ENCODE measurements at regions not wholly inside any gene's neighbourhood (a gene's known extent, or its start where the extent isn't known, plus 50 kb on each side); places are given as distances from the start of the nearest gene placed in this dataset.

GRCh38 chr9:95570646-95571045 is 53.9 kb upstream of the PTCH1 start:
- ATAC-seq: no peak
- Histone ChIP-seq H3K79me2 (ENCODE audit: insufficient read depth, low read length) (no peaks in the 10 kb centered on the region), H3K9ac (ENCODE audit: low read length) (no peak overlapping the region), H2AFZ (ENCODE audit: low read depth, low read length, poor library complexity, severe bottlenecking) (no peak overlapping the region), H3K9me2 (ENCODE audit: insufficient read depth) (no peaks in the 10 kb centered on the region), H3K9me3 (ENCODE audit: control insufficient read depth in 1 of 2, insufficient read depth in 1 of 2, low read depth in 1 of 2, low read length in 2 of 2) (no peaks in the 10 kb centered on the region), H3K4me1 (ENCODE audit: control insufficient read depth in 1 of 2, insufficient read depth in 2 of 2, low read length in 2 of 2) (peaks cover 0 to 2% of the 10 kb centered on the region in 2 experiments; a peak in 1 of 4 replicates), H3K27ac (ENCODE audit: low read depth, low read length) (no peak overlapping the region), H3K4me3 (replicated peaks in 1 of 2; ENCODE audit: low read depth in 1 of 2, low read length in 2 of 2) (no peak overlapping the region), H4K20me1 (ENCODE audit: insufficient read depth) (no peaks in the 10 kb centered on the region), H3K36me3 (ENCODE audit: control insufficient read depth in 1 of 2, insufficient read depth in 2 of 2, low read length in 2 of 2) (no peaks in the 10 kb centered on the region), H3K4me2 (ENCODE audit: low read length) (no peak overlapping the region), H3K27me3 (ENCODE audit: insufficient read depth, low read length) (no peaks in the 10 kb centered on the region)
- no TSS peak for BruUV-seq (replicated peaks)
- ChIA-PET RAD21 (ENCODE audit: low non-redundant PET in 1 of 2, low total read pairs in 2 of 2, uncharacterized antibody in 2 of 2, unreplicated experiment in 2 of 2) (interaction anchor here in 1 of 2 experiments (0.6 kb wide), 1 partner anchor 60 kb away, joined by 4 read pairs; no protein-coding TSS in a partner anchor), CTCF (interaction anchor here (0.7 kb wide), 1 partner anchor 12 kb away, joined by 3 read pairs; no protein-coding TSS in a partner anchor), POLR2A (no interaction called here)
- DNase-seq (ENCODE audit: low read depth, low spot score): no peak
- intact Hi-C loops (cut with micrococcal nuclease): no loop called here
- TF ChIP-seq POLR2AphosphoS5 (IDR thresholded peaks at IDR 0.05; ENCODE audit: low read depth, low read length) (no peak), JUND (IDR thresholded peaks at IDR 0.05) (no peak), TCF7L2 (IDR thresholded peaks at IDR 0.05; ENCODE audit: borderline replicate concordance, extremely low read depth, insufficient read depth, insufficient read length) (no peak), EZH2phosphoT487 (IDR thresholded peaks at IDR 0.05; ENCODE audit: borderline replicate concordance) (no peak), CEBPB (IDR thresholded peaks at IDR 0.05; ENCODE audit: low read depth) (no peak), ZFX (IDR thresholded peaks at IDR 0.05) (no peak), CBX3 (IDR thresholded peaks at IDR 0.05; ENCODE audit: low read depth) (no peak), ZNF274 (IDR thresholded peaks at IDR 0.05; ENCODE audit: low read depth, low read length) (no peak), CTCF (IDR thresholded peaks at IDR 0.05 in 2 of 3, conservative IDR thresholded peaks at IDR 0.05 in 1 of 3; ENCODE audit: borderline replicate concordance in 1 of 3, insufficient read depth in 1 of 3, low read depth in 2 of 3, low read length in 2 of 3) (no peak)

GRCh38 chr9:95570150-95570549 is 53.4 kb upstream of the PTCH1 start:
- H3K9ac ChIP-seq (ENCODE audit: low read length): no peak overlapping the region
- H3K79me2 ChIP-seq (ENCODE audit: insufficient read depth, low read length): no peaks in the 10 kb centered on the region
- no peaks in the 10 kb centered on the region for H3K9me2 ChIP-seq (ENCODE audit: insufficient read depth)
- no peaks in the 10 kb centered on the region for H3K27me3 ChIP-seq (ENCODE audit: insufficient read depth, low read length)
- ATAC-seq: no peak
- no peak overlapping the region for H3K4me2 ChIP-seq (ENCODE audit: low read length)
- DNase-seq (ENCODE audit: low read depth, low spot score): no peak
- BruUV-seq (replicated peaks): no TSS peak
- H2AFZ ChIP-seq (ENCODE audit: low read depth, low read length, poor library complexity, severe bottlenecking): no peak overlapping the region
- CTCF ChIA-PET: no interaction called here
- H3K27ac ChIP-seq (ENCODE audit: low read depth, low read length): no peak overlapping the region
- H3K4me1 ChIP-seq (ENCODE audit: control insufficient read depth in 1 of 2, insufficient read depth in 2 of 2, low read length in 2 of 2): peaks cover 0 to 2% of the 10 kb centered on the region in 2 experiments; a peak in 1 of 4 replicates
- H3K4me3 ChIP-seq (replicated peaks in 1 of 2; ENCODE audit: low read depth in 1 of 2, low read length in 2 of 2): no peak overlapping the region
- POLR2A ChIA-PET: no interaction called here
- intact Hi-C loops (cut with micrococcal nuclease): no loop called here
- RAD21 ChIA-PET (ENCODE audit: low non-redundant PET in 1 of 2, low total read pairs in 2 of 2, uncharacterized antibody in 2 of 2, unreplicated experiment in 2 of 2): no interaction called here
- no peaks in the 10 kb centered on the region for H3K9me3 ChIP-seq (ENCODE audit: control insufficient read depth in 1 of 2, insufficient read depth in 1 of 2, low read depth in 1 of 2, low read length in 2 of 2)
- no peaks in the 10 kb centered on the region for H3K36me3 ChIP-seq (ENCODE audit: control insufficient read depth in 1 of 2, insufficient read depth in 2 of 2, low read length in 2 of 2)
- no peaks in the 10 kb centered on the region for H4K20me1 ChIP-seq (ENCODE audit: insufficient read depth)
- no peak for TF ChIP-seq ZNF274 (IDR thresholded peaks at IDR 0.05; ENCODE audit: low read depth, low read length)
- TF ChIP-seq ELF1 (IDR thresholded peaks at IDR 0.05; ENCODE audit: borderline replicate concordance, low read depth): no peak
- TF ChIP-seq JUND (IDR thresholded peaks at IDR 0.05): no peak
- TF ChIP-seq SIN3A (IDR thresholded peaks at IDR 0.05; ENCODE audit: low read depth): no peak
- no peak for TF ChIP-seq YY1 (IDR thresholded peaks at IDR 0.05; ENCODE audit: extremely low read depth, insufficient replicate concordance, low read depth, low read length)
- TF ChIP-seq CTCF (IDR thresholded peaks at IDR 0.05 in 2 of 3, conservative IDR thresholded peaks at IDR 0.05 in 1 of 3; ENCODE audit: borderline replicate concordance in 1 of 3, insufficient read depth in 1 of 3, low read depth in 2 of 3, low read length in 2 of 3): no peak
- TF ChIP-seq SP1 (IDR thresholded peaks at IDR 0.05; ENCODE audit: low read depth): no peak
- TF ChIP-seq FOSL1 (IDR thresholded peaks at IDR 0.05; ENCODE audit: low read depth): no peak
- no peak for TF ChIP-seq EZH2phosphoT487 (IDR thresholded peaks at IDR 0.05; ENCODE audit: borderline replicate concordance)
- no peak for TF ChIP-seq MAX (IDR thresholded peaks at IDR 0.05)
- TF ChIP-seq SRF (IDR thresholded peaks at IDR 0.05; ENCODE audit: low read depth): no peak
- TF ChIP-seq EZH2 (IDR thresholded peaks at IDR 0.05): no peak
